ENCODE measurements at regions not wholly inside any gene's neighbourhood (a gene's known extent, or its start where the extent isn't known, plus 50 kb on each side); places are given as distances from the start of the nearest gene placed in this dataset.
"Not testable (repeated sequence)": the region's sequence is repeated elsewhere in the genome, so short reads cannot be mapped to it uniquely, and the experiment has no call there.

DNA sequence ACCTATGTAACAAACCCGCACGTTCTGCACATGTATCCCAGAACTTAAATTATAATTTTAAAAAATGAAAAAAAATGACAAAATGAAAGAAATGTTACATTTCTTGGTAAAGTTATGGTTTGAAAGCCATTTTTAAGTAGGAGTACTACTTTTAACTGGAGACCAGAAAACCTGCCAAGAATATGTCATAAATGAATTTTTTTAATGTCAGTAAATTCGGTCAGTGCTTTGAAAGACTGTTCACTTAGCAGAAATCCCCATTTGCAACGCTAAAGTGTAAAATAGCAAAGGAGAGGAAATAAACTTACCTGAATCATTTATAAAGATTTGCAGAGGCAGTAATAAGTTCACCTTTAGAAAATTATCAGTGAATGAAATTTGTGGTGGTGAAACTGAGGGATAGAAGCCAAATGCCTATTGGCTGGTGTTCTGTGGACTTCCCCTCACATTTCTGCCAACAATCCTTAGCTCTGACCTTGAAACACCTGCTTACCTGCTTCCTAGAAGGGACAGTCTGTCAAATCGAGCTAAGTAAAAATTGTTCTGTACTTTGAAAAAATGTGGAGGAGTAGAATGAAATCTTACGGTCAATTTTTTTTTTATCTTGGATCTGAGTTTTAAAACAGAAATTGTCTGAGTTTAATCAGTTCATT, 714.2 kb downstream of the SLC6A15 start:
- DNase-seq = no peak

DNA sequence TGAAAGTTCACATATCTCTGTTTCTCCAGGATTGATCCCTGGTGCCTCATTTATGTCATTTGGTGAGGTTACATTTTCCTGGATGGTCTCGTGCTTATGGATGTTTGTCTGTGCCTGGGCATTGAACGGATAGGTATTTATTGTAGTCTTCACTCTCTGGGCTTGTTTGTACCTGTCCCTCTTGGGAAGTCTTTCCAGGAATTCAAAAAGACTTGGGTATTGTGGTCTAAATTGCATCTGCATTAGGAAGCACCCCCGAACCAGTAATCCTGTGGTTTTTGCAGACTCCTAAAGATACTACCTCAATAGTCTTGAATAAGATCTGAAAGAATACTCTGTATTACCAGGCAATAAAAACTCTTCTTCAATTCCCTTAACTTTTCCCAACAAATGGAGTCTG, 720.8 kb downstream of the SLC6A15 start:
- DNase-seq = no peak

DNA sequence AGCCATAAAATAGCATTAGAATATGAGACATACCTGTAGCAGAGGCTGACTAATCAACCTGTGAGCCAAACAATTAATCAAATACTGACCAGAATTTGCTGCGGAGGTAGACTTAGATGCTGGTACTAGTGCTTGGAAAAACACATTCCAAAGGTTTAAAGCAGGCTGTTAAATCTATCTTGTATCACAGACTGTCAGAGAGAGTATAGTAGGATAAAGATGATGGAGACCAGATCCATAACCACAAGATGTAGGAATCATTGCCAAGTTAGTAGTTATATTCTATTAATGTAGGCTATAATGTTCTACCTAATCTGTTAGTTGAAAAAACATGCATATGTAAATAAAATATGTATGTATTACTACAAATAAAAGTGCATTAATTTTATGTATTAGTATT, 726.2 kb downstream of the SLC6A15 start:
- no peak for DNase-seq

DNA sequence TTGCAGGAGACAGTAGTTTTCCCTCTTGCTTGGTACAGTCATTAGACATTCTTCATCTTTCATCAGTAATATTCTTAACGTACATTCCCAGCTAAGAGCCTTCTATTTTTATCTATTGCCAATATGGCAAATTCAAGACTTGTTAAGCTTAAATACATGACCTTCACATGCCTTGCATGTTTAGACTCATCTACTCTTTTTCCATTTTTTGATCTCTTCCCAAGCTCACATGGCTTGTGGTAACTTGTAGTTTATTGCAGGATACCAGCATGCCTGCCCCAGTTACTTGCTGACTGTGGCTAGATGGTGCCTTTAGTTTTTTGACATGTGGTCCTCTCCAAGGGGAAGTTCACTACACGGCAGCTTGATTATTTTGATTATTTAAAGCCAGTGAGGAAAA, 729.0 kb downstream of the SLC6A15 start:
- no peak for DNase-seq

DNA sequence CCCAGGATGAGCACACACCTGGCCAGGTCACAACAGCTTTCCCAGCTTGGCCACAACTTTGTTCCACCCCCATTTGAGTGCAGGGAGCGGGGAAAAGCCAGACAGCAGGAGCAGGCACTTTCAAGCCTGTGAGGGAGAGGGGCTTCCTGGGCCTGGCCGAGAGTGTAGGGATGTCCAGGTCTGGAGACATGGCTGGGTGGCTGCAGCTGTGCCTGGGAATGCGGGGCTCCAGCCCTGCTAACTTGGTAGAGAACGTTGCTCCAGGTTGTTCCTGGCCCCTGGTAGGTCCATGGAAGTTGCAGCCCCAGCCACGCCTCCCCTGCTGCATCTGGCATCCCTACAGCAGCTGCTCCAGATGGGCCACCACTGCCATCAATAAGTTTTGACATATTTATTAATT, 738.5 kb downstream of the SLC6A15 start:
- DNase-seq = no peak

DNA sequence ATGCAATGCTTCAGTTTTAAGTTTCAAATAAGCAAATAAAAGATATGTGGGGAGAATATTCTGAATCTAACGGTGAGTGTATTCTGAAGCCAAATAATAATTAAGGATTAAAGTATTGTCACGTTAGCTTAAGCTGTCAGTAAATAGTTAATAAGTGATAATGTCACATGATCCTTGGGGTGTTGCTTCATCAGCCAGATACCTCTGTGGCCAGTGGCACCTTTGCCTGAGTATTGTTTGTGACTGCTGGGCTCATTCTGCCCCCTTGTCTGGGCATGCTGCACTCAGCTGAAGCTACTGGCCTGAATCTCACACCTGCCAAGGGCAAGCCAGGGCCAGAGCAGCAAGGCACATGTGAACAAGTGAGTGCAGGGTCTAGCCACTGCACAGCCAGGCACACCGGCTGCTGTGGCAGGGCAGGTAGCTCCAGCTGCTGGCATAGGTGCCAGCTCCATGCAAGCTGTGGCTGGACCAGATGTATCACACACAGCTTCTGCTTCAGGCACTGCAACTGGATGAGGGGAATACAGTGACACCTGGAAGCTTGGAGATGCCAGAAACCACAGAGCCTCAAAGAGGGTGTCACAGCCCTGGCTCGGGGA, 739.7 kb downstream of the SLC6A15 start:
- no peak for DNase-seq

DNA sequence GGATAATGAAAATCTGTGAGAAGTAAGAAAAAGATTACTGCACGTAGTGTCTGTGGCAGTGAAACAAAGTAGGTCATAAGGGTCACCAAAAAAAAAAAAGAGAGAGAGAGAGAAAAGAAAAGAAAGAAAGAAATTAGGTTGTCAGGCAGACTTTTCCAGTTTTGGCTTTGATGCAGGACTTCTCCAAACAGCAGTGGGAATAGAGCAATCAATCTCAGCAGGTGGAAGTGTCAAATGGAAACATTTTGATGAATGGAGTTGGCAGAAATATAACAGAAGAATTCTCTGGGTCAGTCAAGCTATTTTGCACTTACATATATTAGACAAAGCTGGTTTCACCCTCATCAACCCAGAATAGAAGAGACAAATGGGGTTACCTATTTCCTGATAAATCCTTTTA, 745.8 kb downstream of the SLC6A15 start:
- DNase-seq = no peak

DNA sequence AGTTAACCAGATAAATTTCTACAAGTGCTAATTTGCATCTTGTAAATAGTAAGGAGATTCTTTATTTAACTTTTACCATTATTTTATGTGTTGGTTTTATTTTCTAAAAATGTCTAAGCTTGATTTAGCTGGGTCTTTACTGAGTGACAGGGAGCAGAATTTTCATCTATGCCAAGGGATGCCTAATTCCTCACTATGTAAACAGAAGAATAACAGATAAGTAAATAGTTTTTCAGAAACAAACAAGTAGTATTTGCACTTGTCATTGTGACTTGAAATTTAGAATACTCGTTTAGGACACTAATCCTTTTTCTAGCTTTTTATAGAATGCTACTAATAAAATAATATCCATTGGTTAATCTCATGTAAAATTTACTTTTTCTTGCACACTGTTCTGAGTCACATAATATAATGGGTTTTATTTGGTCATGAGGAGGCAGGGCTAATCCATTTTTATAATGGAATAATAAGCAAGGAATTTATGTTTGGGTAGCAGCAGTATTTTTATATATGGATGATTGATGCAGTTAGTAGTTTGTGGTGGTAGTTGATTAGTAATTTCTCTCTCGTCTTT, 746.5 kb downstream of the SLC6A15 start:
- no peak for DNase-seq

DNA sequence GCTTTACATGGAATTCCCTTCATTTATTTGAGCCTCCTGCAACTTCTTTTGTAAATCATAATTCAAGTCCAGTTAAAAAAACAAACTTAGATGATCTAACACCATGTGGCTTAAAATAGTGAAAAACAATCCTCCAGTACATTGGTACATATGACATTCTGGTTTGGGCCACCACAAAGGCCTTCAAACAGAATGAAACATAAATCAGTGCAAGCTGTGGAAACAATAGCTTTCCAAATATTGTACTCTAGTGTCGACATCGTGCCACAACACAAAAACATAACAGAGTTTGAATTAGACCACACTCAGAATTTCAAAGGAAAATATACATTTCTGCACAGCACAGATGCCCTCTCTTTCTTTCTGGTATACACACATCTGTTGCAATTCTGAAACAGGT, 751.3 kb downstream of the SLC6A15 start:
- DNase-seq = no peak

DNA sequence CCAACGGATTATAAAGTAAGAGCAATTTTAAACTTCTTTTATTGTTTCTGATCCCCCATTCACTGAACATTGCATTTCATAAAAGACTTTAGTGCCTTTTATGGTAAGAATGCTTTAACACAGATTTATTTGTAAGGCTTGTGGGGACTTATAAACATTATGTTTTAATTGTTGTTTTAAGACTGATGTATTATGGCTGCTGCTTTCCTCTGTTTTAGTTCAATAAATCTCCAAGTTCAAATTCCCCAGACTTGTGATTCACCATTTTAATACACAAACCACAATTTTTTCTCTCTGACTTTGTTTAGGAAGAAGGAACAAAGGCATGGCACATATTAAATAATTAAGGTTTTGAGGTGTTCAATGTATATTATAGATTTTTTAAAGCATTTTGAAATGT, 753.3 kb downstream of the SLC6A15 start:
- no peak for DNase-seq

DNA sequence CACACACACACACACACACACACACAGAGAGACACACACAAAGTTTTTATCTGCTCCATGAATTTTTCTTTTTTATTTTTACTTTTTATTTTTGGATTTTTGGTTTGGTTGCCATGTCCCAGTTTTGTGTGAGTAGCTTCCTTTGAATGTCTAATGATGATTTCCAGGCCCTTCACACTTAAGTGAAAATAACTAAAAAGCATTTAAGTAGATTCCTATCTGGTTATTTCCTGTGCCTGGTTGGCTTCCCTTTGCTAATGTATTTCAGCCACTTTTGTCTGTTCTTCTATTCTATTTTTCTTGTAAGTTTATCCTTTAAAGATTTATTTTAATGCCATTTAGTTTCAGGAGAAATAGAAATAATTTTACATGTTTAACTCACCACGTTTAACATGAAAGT, 755.4 kb downstream of the SLC6A15 start:
- DNase-seq = no peak

DNA sequence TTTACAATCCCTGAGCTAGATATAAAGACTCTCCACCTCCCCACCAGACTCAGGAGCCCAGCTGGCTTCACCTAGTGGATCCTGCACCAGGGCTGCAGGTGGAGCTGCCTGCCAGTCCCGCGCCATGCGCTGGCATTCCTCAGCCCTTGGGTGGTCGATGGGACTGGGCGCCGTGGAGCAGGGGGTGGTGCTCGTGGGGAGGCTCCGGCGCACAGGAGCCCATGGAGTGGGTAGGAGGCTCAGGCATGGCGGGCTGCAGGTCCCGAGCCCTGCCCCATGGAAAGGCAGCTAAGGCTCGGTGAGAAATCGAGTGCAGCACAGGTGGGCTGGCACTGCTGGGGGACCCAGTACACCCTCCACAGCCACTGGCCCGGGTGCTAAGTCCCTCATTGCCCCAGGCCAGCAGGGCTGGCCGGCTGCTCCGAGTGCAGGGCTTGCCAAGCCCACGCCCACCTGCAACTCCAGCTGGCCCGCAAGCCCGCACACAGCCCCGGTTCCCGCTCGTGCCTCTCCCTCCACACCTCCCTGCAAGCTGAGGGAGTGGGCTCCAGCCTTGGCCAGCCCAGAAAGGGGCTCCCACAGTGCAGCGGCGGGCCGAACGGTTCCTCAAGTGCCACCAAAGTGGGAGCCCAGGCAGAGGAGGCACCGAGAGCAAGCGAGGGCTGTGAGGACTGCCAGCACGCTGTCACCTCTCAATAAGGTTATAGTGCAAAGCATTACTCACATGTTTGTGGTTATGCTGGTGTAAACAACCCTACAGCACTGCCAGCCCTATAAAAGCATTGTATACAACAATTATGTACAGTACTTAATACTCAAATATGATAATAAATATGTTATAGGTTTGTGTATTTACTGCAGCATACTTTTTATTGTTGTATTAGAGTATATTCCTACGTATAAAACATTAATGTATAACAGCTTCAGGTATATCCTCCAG, 757.3 kb downstream of the SLC6A15 start:
- DNase-seq = not testable (repeated sequence)

DNA sequence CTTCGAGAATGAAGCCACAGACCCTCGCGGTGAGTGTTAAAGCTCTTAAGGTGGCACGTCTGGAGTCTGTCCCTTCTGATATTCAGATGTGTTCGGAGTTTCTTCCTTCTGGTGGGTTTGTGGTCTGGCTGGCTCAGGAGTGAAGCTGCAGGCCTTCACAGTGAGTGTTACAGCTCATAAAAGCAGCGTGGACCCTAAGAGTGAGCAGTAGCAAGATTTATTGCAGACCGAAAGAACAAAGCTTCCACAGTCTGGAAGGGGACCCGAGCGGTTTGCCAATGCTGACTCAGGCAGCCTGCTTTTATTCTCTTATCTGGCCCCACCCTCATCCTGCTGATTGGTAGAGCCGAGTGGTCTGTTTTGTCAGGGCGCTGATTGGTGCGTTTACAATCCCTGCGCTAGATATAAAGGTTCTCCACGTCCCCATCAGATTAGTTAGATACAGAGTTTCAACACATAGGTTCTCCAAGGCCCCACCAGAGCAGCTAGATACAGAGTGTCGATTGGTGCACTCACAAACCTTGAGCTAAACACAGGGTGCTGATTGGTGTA, 758.1 kb downstream of the SLC6A15 start:
- DNase-seq = not testable (repeated sequence)

DNA sequence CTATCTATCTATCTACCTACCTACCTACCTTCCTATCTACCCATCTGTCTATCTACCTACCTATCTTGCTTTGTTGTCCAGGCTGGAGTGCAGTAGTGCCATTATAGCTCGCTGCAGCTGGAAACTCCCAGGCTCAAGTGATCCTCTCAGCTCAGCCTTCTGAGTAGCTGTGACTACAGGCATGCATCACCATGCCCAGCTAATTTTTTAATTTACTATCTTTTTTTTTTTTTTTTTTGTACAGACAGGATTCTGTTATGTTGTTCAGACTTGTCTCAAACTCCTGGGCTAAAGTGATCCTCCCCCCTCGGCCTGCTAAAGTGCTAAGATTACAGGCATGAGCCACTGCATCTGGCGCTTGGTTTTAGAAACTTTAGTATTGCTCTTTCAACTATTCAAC, 762.4 kb downstream of the SLC6A15 start:
- no peak for DNase-seq

DNA sequence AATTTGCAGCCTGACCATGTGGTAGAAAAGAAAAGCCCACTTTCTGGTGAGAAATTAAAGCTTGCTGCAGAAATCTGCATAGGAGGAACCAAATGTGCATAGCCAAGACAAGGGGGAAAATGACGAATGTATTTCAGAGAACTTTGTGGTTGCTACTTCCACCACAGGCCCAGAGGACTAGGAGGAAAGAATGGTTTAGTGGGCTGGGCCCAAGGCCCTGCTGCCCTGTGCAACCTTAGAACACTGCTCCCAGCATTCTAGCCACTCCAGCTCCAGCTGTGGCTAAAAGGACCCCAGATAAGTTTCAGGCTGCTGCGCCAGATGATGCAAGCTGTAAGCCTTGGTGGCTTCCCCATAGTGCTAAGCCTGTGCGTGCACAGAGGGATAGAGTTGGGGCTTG, 764.3 kb downstream of the SLC6A15 start:
- DNase-seq = no peak

DNA sequence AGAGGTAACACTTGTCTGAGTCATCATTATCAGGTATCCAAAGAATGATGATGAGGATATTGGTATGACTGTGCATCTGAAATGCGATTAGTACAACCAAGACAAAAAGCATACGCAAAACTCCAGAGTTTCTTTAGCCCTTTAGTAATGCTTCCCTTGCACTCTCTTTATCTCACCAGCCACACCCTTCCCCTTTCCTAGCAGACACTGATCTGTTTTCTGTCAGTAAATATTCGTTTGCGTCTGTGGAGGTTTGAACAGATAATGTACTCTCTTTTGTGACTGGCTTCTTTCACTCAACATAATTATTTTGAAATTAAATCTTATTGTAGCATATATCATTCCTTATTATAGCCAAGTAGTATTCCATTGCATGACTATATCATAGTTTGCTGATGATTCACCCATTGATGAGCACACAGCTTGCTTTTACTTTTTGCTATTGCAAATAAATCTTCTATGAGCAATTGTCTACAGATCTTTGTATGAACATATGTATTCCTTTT, 775.7 kb downstream of the SLC6A15 start:
- no peak for DNase-seq

DNA sequence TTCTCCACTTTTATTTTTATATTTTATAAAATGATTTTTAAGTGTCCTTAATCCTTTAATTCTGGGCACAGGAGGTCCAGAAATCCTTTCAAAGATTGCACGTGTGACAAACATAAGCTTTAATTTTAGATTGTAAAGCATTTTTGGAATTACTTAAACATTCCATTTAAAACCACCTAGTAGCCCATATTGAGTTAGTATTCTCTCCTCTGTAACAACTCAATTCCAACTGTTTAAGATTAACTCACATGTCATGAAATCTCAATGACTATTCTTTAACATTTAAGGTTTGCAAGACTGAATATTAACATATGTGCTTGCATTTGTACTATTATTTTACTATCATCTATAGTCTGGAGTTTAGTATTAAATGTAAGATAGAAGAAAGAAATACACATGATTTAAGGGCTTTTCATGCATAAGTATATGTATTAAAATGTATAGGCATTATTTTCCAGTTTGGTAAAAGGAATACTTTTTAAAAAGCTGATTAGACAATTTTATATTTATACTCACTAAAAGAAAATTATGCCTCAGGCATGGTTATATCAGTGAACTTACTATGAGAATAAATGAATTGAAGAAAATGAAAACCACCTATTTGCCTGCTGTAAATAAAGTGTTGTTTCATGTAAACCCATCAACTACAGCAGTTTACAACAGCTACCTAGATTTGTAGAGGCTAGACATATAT, 776.9 kb downstream of the SLC6A15 start:
- no peak for DNase-seq

DNA sequence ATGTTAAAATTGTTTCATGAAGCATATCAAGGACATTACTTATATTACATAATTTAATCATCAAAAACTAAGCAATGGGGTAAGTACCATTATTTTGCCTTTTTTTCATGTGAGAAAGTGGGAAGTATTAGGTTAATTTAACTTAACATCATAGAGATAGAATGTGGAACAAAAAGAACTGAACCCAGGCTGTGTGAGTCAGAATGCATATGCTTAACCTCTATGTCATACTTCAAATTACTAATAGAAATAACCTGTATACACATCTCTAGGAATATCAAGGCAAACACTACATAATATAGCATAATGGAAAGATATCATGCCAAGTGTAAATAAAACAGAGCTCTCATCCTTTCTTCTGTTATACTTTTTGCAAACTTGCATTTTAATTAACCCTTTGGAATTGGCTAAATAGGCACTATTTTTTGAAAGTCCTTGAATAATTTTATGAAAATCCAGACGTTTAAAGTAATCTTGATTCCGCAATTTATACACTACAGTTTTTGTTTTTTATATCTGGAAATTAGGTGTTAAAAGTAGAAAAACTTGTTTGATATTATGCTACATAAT, 777.7 kb downstream of the SLC6A15 start:
- DNase-seq = no peak

DNA sequence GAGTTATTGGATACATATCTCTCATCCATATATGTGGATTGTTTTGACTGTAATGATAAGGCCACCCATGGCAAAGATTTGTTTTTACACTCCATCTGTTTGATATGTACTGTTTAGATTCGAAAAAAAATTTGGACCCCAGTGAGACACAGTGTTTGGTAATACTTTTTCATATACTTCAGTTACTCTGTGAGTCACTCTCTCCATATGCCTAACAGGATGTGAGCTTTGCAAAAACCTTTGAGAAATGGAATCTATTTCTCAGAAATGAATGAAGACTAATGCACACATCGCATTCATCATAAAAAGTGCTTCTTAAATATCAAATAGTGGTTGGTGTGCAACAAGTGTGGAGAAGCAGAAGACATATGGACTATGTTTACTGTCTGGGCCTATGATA, 781.5 kb downstream of the SLC6A15 start:
- DNase-seq = no peak

DNA sequence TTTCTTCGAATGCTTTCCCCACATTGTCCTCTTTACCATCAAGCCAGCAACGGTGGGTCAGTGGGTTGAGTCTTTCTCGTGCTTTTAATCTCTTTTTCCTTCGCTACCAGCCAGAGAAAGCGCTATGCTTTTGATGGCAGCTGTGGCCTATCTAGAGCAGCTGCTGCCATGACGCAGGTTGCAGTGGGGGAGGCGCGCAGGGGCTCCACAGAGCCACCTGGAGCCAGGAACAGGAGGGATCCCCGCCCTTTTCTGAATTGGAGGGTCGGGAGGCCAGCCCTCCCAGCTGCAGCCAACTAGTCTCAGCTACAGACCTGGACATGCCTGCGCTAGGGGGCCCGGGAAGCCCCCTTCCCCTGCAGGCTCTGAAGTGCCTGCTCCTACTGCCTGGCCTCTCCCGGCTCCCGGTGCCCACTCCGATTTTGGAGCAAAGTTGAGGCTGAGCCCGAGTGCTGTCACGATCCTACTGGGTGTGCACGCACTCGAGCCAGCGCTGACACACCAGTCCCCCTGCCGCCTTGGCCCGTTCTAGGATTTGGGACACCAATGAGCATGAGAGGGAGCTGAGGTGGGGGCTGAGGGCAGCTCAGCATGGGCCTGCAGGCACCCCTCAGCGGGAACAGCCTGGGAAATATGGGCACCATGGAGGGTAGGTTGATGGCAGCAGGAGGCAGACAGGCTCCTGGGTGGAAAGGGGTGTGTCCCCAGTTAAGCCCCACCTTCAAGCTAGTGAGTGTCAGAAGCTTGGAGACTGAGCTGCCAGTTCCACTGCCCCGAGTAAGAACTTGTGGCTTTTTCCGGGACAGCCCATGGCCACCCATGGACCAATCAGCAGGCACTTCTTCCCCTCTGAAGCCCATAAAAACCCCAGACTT, 784.2 kb downstream of the SLC6A15 start:
- DNase-seq = no peak

DNA sequence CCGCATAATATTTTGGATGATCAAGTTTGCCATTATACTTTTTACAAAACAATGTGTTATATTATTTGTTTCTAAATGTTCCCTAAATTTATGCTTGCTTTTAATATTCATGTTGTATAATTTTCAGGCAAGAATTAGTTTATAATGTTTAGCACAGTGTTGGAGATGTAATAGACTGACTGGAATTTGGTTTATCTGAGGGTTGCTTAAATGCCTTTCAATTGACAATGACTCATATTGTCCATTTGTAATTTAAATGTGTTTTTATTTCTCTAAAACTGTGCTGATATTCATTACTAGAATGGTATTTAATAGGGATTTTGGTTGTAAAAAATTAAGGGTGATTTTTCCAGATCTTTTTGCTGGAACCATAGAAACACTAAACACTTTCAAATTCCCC, 788.4 kb downstream of the SLC6A15 start:
- DNase-seq = no peak
